ENCODE measurements at regions not wholly inside any gene's neighbourhood (a gene's known extent, or its start where the extent isn't known, plus 50 kb on each side); places are given as distances from the start of the nearest gene placed in this dataset.
A peak's percentile ranks its signal among the peaks of the same experiment; 100 is the strongest.

- DNase-seq (ENCODE audit: low read depth in 2 of 2) = no peak
Measured at GRCh38 chr14:65185829-65186228, 83.5 kb upstream of the MAX start.

- no peak for DNase-seq (ENCODE audit: low read depth in 2 of 2)
Measured at GRCh38 chr14:65186951-65187350, 84.6 kb upstream of the MAX start.

GRCh38 chr14:65187421-65188049 lies 85.2 kb upstream of the MAX start:
- no peak for DNase-seq (ENCODE audit: low read depth in 2 of 2)

GRCh38 chr14:65190312-65190711 lies 88.0 kb upstream of the MAX start:
- DNase-seq (ENCODE audit: low read depth in 2 of 2) = no peak

GRCh38 chr14:65191716-65192115 lies 89.4 kb upstream of the MAX start:
- no peak for DNase-seq (ENCODE audit: low read depth in 2 of 2)

- no peak for DNase-seq (ENCODE audit: low read depth in 2 of 2)
Measured at GRCh38 chr14:65192686-65193085, 90.4 kb upstream of the MAX start.

- no peak for DNase-seq (ENCODE audit: low read depth in 2 of 2)
Measured at GRCh38 chr14:65193916-65194590, 91.7 kb upstream of the MAX start.

- no peak for DNase-seq (ENCODE audit: low read depth in 2 of 2)
Measured at GRCh38 chr14:65195042-65195719, 92.9 kb upstream of the MAX start.

- DNase-seq (ENCODE audit: low read depth in 2 of 2) = no peak
Measured at GRCh38 chr14:65198346-65198745, 96.0 kb upstream of the MAX start.

GRCh38 chr14:65200454-65200853 lies 98.1 kb upstream of the MAX start:
- DNase-seq (ENCODE audit: low read depth in 2 of 2) = no peak

GRCh38 chr14:65203574-65203973 lies 101.3 kb upstream of the MAX start:
- DNase-seq (ENCODE audit: low read depth in 2 of 2) = no peak

GRCh38 chr14:65204056-65204455 lies 101.7 kb upstream of the MAX start:
- no peak for DNase-seq (ENCODE audit: low read depth in 2 of 2)

GRCh38 chr14:65206078-65206447 lies 103.7 kb upstream of the MAX start:
- no peak for DNase-seq (ENCODE audit: low read depth in 2 of 2)

- peak in 1 of 2 experiments; percentile 30 for DNase-seq (ENCODE audit: low read depth in 2 of 2)
Measured at GRCh38 chr14:65206448-65207096, 104.3 kb upstream of the MAX start.

- DNase-seq (ENCODE audit: low read depth in 2 of 2) = no peak
Measured at GRCh38 chr14:65208548-65208947, 106.2 kb upstream of the MAX start.

GRCh38 chr14:65210118-65210821 lies 108.0 kb upstream of the MAX start:
- no peak for DNase-seq (ENCODE audit: low read depth in 2 of 2)

GRCh38 chr14:65210822-65211182 lies 108.5 kb upstream of the MAX start:
- no peak for DNase-seq (ENCODE audit: low read depth in 2 of 2)

GRCh38 chr14:65211341-65211987 lies 109.1 kb upstream of the MAX start:
- peak; percentile 70 to 71 for DNase-seq (ENCODE audit: low read depth in 2 of 2)

- DNase-seq (ENCODE audit: low read depth in 2 of 2) = no peak
Measured at GRCh38 chr14:65213316-65213715, 111.0 kb upstream of the MAX start.

- DNase-seq (ENCODE audit: low read depth in 2 of 2) = no peak
Measured at GRCh38 chr14:65214741-65215140, 112.4 kb upstream of the MAX start.

- no peak for DNase-seq (ENCODE audit: low read depth in 2 of 2)
Measured at GRCh38 chr14:65219353-65219752, 117.0 kb upstream of the MAX start.

GRCh38 chr14:65222440-65222858 lies 120.1 kb upstream of the MAX start:
- DNase-seq (ENCODE audit: low read depth in 2 of 2) = no peak
